Erythroblast (primary cell): ENCODE measurements at regions not wholly inside any gene's neighbourhood (a gene's known extent, or its start where the extent isn't known, plus 50 kb on each side); places are given as distances from the start of the nearest gene placed in this dataset.

ENCODE experiments used
- GATA1 ChIP-seq: IDR thresholded peaks from 2 replicates; pipeline ENCODE4 v1.6.1; 2011; ENCODE audit warnings: low read depth, mild to moderate bottlenecking, control low read depth, low read length, moderate library complexity
- POLR2A ChIP-seq: IDR thresholded peaks from 2 replicates; pipeline ENCODE4 v1.6.1; 2011; ENCODE audit warnings: mild to moderate bottlenecking, low read length

DNA sequence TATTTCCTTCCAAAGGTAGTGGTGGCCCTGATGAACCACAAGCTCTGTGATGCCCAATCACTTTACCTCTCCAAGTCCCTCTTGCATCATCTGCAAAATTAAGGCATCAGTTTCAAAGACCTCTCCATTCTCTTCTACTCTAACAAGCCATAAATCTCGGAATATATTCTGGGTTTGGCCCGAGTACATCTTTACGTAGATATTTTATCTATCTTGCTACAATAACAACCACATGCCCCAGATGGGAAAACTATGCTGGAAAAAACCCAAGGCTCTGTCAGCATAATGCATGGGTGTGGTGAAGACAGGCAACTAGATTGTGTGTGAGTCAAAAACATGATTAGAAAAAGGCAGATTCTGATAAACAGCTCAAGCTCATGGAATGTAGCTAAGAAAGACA lies 228.2 kb upstream of the BLID start:
- no peak for TF ChIP-seq POLR2A
- no peak for TF ChIP-seq GATA1
